ENCODE measurements at regions not wholly inside any gene's neighbourhood (a gene's known extent, or its start where the extent isn't known, plus 50 kb on each side); places are given as distances from the start of the nearest gene placed in this dataset.

DNA sequence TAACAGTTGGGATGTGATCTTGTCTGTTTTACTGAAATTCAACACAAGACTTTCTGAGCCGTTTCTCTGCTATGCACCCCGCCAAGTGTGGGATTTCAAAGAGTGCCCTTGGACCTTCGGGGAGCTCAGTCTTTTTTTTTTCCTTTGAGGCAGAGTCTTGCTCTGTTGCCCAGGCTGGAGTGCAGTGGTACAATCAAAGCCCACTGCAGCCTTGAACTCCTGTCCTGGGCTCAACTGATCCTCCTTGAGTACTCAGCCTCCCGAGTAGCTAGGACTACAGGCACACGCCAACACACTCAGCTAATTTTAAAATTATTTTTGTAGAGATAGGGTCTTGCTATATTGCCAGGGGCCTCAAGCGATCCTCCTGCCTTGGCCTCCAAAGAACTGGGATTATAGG lies 162.9 kb downstream of the BAMBI start:
- TF ChIP-seq, protein P1, sequence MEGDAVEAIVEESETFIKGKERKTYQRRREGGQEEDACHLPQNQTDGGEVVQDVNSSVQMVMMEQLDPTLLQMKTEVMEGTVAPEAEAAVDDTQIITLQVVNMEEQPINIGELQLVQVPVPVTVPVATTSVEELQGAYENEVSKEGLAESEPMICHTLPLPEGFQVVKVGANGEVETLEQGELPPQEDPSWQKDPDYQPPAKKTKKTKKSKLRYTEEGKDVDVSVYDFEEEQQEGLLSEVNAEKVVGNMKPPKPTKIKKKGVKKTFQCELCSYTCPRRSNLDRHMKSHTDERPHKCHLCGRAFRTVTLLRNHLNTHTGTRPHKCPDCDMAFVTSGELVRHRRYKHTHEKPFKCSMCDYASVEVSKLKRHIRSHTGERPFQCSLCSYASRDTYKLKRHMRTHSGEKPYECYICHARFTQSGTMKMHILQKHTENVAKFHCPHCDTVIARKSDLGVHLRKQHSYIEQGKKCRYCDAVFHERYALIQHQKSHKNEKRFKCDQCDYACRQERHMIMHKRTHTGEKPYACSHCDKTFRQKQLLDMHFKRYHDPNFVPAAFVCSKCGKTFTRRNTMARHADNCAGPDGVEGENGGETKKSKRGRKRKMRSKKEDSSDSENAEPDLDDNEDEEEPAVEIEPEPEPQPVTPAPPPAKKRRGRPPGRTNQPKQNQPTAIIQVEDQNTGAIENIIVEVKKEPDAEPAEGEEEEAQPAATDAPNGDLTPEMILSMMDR (IDR thresholded peaks at IDR 0.05): no peak
- no peak for TF ChIP-seq POLR2A (IDR thresholded peaks at IDR 0.05)
